ENCODE measurements at regions not wholly inside any gene's neighbourhood (a gene's known extent, or its start where the extent isn't known, plus 50 kb on each side); places are given as distances from the start of the nearest gene placed in this dataset.

DNA sequence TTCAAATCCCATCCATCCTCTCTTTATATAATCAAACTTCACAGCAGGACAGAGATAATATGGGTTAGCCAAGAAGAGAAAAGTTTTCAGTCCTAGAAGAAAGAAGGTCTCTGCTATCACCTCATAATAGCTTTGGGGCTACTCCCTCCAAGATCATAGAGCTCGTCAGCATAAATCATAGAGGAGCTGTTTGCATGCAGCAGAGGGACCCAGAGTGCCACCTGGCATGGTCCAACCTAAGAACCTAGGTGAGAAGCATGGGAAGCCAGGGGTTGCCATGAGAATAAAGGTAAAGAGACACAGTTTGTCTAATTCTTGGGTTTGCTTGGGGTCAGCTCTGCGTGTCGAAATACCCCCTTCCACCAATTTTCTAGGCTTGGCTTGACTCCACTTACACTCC lies 87.1 kb upstream of the CYP1B1 start:
- POLR2A ChIA-PET: no interaction called here
- DNase-seq (ENCODE audit: low spot score): no peak
- peaks cover 18% of the 10 kb centered on the region for H3K27me3 Mint-ChIP-seq (ENCODE audit: low read depth)
- H3K4me3 Mint-ChIP-seq: no peak overlapping the region
- CTCF ChIA-PET: interaction anchor here (1.1 kb wide), 1 partner anchor 87 kb away, joined by 4 read pairs; the partner anchor contains the start of gene CYP1B1
- no peaks in the 10 kb centered on the region for H3K36me3 Mint-ChIP-seq
- H3K27ac Mint-ChIP-seq: no peak overlapping the region
- no peak for ATAC-seq
- no peaks in the 10 kb centered on the region for H3K9me3 Mint-ChIP-seq
- peaks cover 12% of the 10 kb centered on the region for H3K4me1 Mint-ChIP-seq
- no peak for TF ChIP-seq TCF7 (CRISPR knock-in tag; IDR thresholded peaks at IDR 0.05; ENCODE audit: low read depth)
- TF ChIP-seq SP1 (CRISPR knock-in tag; conservative IDR thresholded peaks at IDR 0.05): no peak
- TF ChIP-seq, protein P1, sequence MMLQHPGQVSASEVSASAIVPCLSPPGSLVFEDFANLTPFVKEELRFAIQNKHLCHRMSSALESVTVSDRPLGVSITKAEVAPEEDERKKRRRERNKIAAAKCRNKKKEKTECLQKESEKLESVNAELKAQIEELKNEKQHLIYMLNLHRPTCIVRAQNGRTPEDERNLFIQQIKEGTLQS (CRISPR knock-in tag; conservative IDR thresholded peaks at IDR 0.05): no peak
- no peak for TF ChIP-seq CREM (CRISPR knock-in tag; IDR thresholded peaks at IDR 0.05)
- no peak for TF ChIP-seq RORB (CRISPR knock-in tag; IDR thresholded peaks at IDR 0.05)
- no peak for TF ChIP-seq JUN (CRISPR knock-in tag; IDR thresholded peaks at IDR 0.05)
- TF ChIP-seq, protein P2, sequence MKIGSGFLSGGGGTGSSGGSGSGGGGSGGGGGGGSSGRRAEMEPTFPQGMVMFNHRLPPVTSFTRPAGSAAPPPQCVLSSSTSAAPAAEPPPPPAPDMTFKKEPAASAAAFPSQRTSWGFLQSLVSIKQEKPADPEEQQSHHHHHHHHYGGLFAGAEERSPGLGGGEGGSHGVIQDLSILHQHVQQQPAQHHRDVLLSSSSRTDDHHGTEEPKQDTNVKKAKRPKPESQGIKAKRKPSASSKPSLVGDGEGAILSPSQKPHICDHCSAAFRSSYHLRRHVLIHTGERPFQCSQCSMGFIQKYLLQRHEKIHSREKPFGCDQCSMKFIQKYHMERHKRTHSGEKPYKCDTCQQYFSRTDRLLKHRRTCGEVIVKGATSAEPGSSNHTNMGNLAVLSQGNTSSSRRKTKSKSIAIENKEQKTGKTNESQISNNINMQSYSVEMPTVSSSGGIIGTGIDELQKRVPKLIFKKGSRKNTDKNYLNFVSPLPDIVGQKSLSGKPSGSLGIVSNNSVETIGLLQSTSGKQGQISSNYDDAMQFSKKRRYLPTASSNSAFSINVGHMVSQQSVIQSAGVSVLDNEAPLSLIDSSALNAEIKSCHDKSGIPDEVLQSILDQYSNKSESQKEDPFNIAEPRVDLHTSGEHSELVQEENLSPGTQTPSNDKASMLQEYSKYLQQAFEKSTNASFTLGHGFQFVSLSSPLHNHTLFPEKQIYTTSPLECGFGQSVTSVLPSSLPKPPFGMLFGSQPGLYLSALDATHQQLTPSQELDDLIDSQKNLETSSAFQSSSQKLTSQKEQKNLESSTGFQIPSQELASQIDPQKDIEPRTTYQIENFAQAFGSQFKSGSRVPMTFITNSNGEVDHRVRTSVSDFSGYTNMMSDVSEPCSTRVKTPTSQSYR (CRISPR knock-in tag; IDR thresholded peaks at IDR 0.05): no peak
- no peak for TF ChIP-seq NR3C1 (CRISPR knock-in tag; conservative IDR thresholded peaks at IDR 0.05; ENCODE audit: low read depth)
- TF ChIP-seq GTF2I (CRISPR knock-in tag; conservative IDR thresholded peaks at IDR 0.05): no peak
- TF ChIP-seq, protein P3, sequence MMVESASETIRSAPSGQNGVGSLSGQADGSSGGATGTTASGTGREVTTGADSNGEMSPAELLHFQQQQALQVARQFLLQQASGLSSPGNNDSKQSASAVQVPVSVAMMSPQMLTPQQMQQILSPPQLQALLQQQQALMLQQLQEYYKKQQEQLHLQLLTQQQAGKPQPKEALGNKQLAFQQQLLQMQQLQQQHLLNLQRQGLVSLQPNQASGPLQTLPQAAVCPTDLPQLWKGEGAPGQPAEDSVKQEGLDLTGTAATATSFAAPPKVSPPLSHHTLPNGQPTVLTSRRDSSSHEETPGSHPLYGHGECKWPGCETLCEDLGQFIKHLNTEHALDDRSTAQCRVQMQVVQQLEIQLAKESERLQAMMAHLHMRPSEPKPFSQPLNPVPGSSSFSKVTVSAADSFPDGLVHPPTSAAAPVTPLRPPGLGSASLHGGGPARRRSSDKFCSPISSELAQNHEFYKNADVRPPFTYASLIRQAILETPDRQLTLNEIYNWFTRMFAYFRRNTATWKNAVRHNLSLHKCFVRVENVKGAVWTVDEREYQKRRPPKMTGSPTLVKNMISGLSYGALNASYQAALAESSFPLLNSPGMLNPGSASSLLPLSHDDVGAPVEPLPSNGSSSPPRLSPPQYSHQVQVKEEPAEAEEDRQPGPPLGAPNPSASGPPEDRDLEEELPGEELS (CRISPR knock-in tag; IDR thresholded peaks at IDR 0.05): no peak
- no peak for TF ChIP-seq NFYB (CRISPR knock-in tag; conservative IDR thresholded peaks at IDR 0.05; ENCODE audit: low read depth)
- TF ChIP-seq, protein P4, sequence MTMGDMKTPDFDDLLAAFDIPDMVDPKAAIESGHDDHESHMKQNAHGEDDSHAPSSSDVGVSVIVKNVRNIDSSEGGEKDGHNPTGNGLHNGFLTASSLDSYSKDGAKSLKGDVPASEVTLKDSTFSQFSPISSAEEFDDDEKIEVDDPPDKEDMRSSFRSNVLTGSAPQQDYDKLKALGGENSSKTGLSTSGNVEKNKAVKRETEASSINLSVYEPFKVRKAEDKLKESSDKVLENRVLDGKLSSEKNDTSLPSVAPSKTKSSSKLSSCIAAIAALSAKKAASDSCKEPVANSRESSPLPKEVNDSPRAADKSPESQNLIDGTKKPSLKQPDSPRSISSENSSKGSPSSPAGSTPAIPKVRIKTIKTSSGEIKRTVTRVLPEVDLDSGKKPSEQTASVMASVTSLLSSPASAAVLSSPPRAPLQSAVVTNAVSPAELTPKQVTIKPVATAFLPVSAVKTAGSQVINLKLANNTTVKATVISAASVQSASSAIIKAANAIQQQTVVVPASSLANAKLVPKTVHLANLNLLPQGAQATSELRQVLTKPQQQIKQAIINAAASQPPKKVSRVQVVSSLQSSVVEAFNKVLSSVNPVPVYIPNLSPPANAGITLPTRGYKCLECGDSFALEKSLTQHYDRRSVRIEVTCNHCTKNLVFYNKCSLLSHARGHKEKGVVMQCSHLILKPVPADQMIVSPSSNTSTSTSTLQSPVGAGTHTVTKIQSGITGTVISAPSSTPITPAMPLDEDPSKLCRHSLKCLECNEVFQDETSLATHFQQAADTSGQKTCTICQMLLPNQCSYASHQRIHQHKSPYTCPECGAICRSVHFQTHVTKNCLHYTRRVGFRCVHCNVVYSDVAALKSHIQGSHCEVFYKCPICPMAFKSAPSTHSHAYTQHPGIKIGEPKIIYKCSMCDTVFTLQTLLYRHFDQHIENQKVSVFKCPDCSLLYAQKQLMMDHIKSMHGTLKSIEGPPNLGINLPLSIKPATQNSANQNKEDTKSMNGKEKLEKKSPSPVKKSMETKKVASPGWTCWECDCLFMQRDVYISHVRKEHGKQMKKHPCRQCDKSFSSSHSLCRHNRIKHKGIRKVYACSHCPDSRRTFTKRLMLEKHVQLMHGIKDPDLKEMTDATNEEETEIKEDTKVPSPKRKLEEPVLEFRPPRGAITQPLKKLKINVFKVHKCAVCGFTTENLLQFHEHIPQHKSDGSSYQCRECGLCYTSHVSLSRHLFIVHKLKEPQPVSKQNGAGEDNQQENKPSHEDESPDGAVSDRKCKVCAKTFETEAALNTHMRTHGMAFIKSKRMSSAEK (CRISPR knock-in tag; IDR thresholded peaks at IDR 0.05; ENCODE audit: borderline replicate concordance): no peak
- TF ChIP-seq FOXP1 (CRISPR knock-in tag; IDR thresholded peaks at IDR 0.05; ENCODE audit: borderline replicate concordance): no peak
- no peak for TF ChIP-seq ZNF232 (CRISPR knock-in tag; IDR thresholded peaks at IDR 0.05)
- TF ChIP-seq SMAD4 (CRISPR knock-in tag; IDR thresholded peaks at IDR 0.05): no peak
- no peak for TF ChIP-seq RELA (CRISPR knock-in tag; IDR thresholded peaks at IDR 0.05; ENCODE audit: borderline replicate concordance)
- TF ChIP-seq SOX15 (CRISPR knock-in tag; IDR thresholded peaks at IDR 0.05): no peak

DNA sequence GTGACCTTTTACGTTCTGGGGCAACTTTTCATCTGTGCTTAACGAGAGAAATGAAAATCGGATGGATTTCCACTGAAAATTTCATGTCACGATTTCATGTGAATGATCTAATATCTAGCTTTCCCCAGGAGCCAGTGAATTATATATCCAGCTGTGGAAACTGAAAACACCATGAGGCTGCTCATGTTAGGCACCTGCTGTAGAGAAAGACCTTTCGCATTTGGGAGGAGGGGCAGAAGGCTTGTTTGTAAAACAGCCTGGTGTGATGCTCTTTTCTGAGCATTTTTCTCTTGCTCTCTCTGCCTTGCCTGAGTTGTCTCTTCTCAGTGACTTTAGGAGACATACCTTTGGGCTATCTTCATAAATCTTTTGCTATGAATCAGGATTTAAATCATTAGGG lies 84.6 kb upstream of the CYP1B1 start:
- Mint-ChIP-seq H3K27ac (no peak overlapping the region), H3K4me1 (peaks cover 12% of the 10 kb centered on the region), H3K36me3 (no peaks in the 10 kb centered on the region), H3K27me3 (ENCODE audit: low read depth) (peaks cover 18% of the 10 kb centered on the region), H3K9me3 (no peaks in the 10 kb centered on the region), H3K4me3 (no peak overlapping the region)
- ATAC-seq (no peak), DNase-seq (ENCODE audit: low spot score) (no peak)
- CTCF ChIA-PET: no interaction called here
- POLR2A ChIA-PET: no interaction called here
- TF ChIP-seq, protein P1 (CRISPR knock-in tag; conservative IDR thresholded peaks at IDR 0.05): no peak
- TF ChIP-seq, protein P5, sequence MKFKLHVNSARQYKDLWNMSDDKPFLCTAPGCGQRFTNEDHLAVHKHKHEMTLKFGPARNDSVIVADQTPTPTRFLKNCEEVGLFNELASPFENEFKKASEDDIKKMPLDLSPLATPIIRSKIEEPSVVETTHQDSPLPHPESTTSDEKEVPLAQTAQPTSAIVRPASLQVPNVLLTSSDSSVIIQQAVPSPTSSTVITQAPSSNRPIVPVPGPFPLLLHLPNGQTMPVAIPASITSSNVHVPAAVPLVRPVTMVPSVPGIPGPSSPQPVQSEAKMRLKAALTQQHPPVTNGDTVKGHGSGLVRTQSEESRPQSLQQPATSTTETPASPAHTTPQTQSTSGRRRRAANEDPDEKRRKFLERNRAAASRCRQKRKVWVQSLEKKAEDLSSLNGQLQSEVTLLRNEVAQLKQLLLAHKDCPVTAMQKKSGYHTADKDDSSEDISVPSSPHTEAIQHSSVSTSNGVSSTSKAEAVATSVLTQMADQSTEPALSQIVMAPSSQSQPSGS (CRISPR knock-in tag; IDR thresholded peaks at IDR 0.05; ENCODE audit: borderline replicate concordance, low read depth): no peak
- TF ChIP-seq, protein P6, sequence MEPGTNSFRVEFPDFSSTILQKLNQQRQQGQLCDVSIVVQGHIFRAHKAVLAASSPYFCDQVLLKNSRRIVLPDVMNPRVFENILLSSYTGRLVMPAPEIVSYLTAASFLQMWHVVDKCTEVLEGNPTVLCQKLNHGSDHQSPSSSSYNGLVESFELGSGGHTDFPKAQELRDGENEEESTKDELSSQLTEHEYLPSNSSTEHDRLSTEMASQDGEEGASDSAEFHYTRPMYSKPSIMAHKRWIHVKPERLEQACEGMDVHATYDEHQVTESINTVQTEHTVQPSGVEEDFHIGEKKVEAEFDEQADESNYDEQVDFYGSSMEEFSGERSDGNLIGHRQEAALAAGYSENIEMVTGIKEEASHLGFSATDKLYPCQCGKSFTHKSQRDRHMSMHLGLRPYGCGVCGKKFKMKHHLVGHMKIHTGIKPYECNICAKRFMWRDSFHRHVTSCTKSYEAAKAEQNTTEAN (CRISPR knock-in tag; IDR thresholded peaks at IDR 0.05): no peak
- TF ChIP-seq, protein P7, sequence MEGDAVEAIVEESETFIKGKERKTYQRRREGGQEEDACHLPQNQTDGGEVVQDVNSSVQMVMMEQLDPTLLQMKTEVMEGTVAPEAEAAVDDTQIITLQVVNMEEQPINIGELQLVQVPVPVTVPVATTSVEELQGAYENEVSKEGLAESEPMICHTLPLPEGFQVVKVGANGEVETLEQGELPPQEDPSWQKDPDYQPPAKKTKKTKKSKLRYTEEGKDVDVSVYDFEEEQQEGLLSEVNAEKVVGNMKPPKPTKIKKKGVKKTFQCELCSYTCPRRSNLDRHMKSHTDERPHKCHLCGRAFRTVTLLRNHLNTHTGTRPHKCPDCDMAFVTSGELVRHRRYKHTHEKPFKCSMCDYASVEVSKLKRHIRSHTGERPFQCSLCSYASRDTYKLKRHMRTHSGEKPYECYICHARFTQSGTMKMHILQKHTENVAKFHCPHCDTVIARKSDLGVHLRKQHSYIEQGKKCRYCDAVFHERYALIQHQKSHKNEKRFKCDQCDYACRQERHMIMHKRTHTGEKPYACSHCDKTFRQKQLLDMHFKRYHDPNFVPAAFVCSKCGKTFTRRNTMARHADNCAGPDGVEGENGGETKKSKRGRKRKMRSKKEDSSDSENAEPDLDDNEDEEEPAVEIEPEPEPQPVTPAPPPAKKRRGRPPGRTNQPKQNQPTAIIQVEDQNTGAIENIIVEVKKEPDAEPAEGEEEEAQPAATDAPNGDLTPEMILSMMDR (IDR thresholded peaks at IDR 0.05): no peak
- TF ChIP-seq SOX15 (CRISPR knock-in tag; IDR thresholded peaks at IDR 0.05) (no peak), ATF1 (CRISPR knock-in tag; IDR thresholded peaks at IDR 0.05) (no peak), ZNF317 (CRISPR knock-in tag; IDR thresholded peaks at IDR 0.05; ENCODE audit: borderline replicate concordance, low read depth) (no peak)
